HepG2 (cell line): ENCODE measurements at regions not wholly inside any gene's neighbourhood (a gene's known extent, or its start where the extent isn't known, plus 50 kb on each side); places are given as distances from the start of the nearest gene placed in this dataset.

ENCODE experiments used
- ELF3 ChIP-seq: IDR thresholded peaks from 2 replicates; pipeline ENCODE4 v1.6.1; 2016; ENCODE audit warnings: missing genetic modification reagents, missing compliant biosample characterization
- HNRNPL ChIP-seq: fragments of 200-400 bp; formaldehyde crosslinking; IDR thresholded peaks from 2 replicates; pipeline ENCODE4 v1.6.1; 2017; ENCODE audit warnings: mild to moderate bottlenecking, low read depth, low read length
- MEIS1 ChIP-seq: sonication (generic); formaldehyde crosslinking; IDR thresholded peaks from 2 replicates; pipeline ENCODE4 v1.9.0; 2021; ENCODE audit warnings: mild to moderate bottlenecking, missing genetic modification reagents, moderate library complexity, borderline replicate concordance
- YY1 ChIP-seq: IDR thresholded peaks from 2 replicates; pipeline ENCODE4 v1.6.1; 2011; ENCODE audit warnings: low read length, low read depth, moderate library complexity, mild to moderate bottlenecking; ENCODE audit not compliant: insufficient read depth, insufficient replicate concordance
- ZBTB7A ChIP-seq: sonication (generic); formaldehyde crosslinking; IDR thresholded peaks from 2 replicates; pipeline ENCODE4 v1.8.0; 2022; ENCODE audit warnings: mild to moderate bottlenecking, missing genetic modification reagents
- ZMYM3 ChIP-seq: sonication (generic); formaldehyde crosslinking; IDR thresholded peaks from 2 replicates; pipeline ENCODE4 v1.5.1; 2020; ENCODE audit warnings: mild to moderate bottlenecking, missing genetic modification reagents
- TF ChIP-seq, protein P1 (sequence below): sonication (generic); formaldehyde crosslinking; IDR thresholded peaks from 2 replicates; pipeline ENCODE4 v1.4.0; 2020; ENCODE audit warnings: missing genetic modification reagents
- TF ChIP-seq, protein P2 (sequence below): fragments of 450-650 bp; IDR thresholded peaks from 2 replicates; pipeline ENCODE4 v1.6.1; 2016

GRCh38 chr2:15766911-15767597 lies 173.3 kb upstream of the MYCN start (continued):
- TF ChIP-seq ZBTB7A = no peak
- TF ChIP-seq HNRNPL = 0 out of 2 replicates have a peak, but pooled peaks have one; percentile 45
- no peak for TF ChIP-seq ZMYM3 (CRISPR knock-in tag)
- TF ChIP-seq YY1 = no peak
- TF ChIP-seq, protein P1, sequence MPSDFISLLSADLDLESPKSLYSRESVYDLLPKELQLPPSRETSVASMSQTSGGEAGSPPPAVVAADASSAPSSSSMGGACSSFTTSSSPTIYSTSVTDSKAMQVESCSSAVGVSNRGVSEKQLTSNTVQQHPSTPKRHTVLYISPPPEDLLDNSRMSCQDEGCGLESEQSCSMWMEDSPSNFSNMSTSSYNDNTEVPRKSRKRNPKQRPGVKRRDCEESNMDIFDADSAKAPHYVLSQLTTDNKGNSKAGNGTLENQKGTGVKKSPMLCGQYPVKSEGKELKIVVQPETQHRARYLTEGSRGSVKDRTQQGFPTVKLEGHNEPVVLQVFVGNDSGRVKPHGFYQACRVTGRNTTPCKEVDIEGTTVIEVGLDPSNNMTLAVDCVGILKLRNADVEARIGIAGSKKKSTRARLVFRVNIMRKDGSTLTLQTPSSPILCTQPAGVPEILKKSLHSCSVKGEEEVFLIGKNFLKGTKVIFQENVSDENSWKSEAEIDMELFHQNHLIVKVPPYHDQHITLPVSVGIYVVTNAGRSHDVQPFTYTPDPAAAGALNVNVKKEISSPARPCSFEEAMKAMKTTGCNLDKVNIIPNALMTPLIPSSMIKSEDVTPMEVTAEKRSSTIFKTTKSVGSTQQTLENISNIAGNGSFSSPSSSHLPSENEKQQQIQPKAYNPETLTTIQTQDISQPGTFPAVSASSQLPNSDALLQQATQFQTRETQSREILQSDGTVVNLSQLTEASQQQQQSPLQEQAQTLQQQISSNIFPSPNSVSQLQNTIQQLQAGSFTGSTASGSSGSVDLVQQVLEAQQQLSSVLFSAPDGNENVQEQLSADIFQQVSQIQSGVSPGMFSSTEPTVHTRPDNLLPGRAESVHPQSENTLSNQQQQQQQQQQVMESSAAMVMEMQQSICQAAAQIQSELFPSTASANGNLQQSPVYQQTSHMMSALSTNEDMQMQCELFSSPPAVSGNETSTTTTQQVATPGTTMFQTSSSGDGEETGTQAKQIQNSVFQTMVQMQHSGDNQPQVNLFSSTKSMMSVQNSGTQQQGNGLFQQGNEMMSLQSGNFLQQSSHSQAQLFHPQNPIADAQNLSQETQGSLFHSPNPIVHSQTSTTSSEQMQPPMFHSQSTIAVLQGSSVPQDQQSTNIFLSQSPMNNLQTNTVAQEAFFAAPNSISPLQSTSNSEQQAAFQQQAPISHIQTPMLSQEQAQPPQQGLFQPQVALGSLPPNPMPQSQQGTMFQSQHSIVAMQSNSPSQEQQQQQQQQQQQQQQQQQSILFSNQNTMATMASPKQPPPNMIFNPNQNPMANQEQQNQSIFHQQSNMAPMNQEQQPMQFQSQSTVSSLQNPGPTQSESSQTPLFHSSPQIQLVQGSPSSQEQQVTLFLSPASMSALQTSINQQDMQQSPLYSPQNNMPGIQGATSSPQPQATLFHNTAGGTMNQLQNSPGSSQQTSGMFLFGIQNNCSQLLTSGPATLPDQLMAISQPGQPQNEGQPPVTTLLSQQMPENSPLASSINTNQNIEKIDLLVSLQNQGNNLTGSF = no peak
- no peak for TF ChIP-seq ELF3 (CRISPR knock-in tag)
- TF ChIP-seq, protein P2, sequence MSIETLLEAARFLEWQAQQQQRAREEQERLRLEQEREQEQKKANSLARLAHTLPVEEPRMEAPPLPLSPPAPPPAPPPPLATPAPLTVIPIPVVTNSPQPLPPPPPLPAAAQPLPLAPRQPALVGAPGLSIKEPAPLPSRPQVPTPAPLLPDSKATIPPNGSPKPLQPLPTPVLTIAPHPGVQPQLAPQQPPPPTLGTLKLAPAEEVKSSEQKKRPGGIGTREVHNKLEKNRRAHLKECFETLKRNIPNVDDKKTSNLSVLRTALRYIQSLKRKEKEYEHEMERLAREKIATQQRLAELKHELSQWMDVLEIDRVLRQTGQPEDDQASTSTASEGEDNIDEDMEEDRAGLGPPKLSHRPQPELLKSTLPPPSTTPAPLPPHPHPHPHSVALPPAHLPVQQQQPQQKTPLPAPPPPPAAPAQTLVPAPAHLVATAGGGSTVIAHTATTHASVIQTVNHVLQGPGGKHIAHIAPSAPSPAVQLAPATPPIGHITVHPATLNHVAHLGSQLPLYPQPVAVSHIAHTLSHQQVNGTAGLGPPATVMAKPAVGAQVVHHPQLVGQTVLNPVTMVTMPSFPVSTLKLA = peak; percentile 64
- TF ChIP-seq MEIS1 (CRISPR knock-in tag) = no peak
